ENCODE measurements at regions not wholly inside any gene's neighbourhood (a gene's known extent, or its start where the extent isn't known, plus 50 kb on each side); places are given as distances from the start of the nearest gene placed in this dataset.

GRCh38 chr3:72082186-72082715, 297.3 kb upstream of the PROK2 start:
- TF ChIP-seq POLR2A (IDR thresholded peaks at IDR 0.05): no peak
- no peak for TF ChIP-seq CTCF (IDR thresholded peaks at IDR 0.05)

All from gastroesophageal sphincter (tissue), 3 donors.